ENCODE measurements at regions not wholly inside any gene's neighbourhood (a gene's known extent, or its start where the extent isn't known, plus 50 kb on each side); places are given as distances from the start of the nearest gene placed in this dataset.
"Not testable (repeated sequence)": the region's sequence is repeated elsewhere in the genome, so short reads cannot be mapped to it uniquely, and the experiment has no call there.

DNA sequence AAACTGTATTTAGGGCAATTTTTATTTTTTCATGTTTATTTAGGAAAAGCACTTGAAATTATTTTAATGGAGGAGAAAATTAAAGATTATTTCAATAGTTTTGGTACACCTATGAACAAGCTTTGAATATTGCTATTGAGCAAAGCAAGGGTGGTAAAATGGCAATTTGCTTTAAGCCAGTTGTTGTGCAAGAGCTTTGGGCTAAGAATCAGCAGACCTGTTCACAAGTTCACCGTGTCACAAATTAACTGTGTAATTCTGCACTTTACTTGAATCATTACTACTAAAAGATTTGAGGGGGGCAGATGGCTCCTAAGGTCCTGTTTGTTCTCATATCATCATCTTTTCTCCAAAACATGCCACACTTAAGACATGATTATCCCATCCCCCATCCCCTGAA, 238.9 kb upstream of the GBE1 start:
- DNase-seq = no peak

DNA sequence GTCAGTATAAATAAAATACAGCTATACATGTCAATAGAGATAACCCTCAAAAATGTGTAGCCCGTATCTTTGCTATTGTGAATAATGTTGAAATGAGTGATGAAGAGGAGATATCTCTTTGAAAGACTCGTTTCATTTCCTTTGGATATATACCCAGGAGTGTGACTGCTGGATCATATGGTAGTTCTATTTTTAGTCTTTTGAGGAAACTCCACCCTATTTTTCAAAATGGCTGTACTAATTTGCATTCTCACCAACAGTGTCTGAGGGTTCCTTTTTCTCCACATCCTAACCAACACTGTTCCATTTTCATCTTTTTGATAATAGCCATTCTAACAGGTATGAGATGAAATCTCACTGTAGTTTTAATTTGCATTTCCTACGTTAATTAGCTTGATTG, 237.5 kb upstream of the GBE1 start:
- DNase-seq = no peak

DNA sequence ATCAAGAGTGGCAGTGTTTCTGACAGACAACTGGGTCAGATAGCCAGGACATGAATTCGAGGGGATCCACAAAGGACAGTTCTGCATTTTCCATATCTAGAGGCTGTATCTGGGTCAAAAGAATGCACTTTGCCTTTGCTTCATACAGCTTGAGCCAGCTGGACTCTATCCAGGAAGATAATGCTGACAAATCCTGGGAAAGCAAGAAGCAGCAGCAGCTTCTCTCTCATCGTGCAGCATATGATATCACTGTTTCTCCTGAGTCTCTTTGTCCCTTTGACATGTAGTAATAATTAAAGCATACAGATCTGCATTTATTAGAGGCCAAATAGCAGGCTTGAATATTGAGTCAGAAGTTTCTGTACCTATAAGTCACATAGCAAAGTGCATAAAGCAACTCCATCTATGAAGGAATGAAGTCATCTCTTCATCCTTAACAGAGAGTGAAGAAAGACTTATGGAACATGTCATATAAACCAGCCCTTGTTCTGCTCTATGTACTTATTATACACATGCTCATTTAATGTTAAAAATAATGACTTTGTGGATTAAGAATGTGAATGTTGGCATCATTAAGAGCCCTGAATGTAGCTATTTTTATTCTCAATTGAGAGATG, 236.8 kb upstream of the GBE1 start:
- no peak for DNase-seq

DNA sequence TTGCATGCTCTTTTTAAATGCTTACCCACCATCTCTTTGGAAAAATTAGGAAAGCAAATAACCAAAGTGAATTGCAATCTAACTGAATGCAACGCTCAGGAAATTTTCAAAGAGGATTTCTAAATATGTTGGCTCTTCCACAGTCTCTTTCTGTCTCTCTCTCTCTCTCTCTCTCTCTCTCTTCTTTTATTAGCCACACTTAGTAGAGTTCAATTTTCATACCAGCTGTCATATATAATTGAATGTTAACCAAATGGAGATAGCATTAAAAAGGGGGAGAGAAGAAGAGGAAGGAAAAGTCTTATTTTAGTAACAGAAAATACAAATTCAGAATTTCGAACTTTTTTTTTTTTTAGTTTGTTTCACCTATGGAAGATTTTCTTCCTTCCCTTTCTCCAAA, 235.9 kb upstream of the GBE1 start:
- no peak for DNase-seq

DNA sequence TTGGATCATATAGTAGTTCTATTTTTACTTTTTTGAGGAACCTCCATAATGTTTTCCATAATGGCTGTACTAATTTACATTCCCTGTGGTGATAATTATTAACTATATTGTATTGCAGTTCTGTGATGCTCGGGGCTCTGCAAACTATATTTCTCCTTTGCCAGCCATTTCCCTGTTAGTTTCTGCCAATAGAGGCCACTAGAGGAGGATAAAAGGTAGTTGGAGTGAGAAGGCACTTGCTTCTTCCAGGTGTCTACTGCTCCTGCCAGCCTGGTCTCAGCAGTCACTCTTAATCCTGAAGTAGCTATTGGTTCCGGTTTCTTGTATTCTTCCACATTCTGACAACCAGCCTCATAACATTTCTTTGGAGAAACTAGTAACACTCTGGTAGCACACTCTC, 233.9 kb upstream of the GBE1 start:
- no peak for DNase-seq

DNA sequence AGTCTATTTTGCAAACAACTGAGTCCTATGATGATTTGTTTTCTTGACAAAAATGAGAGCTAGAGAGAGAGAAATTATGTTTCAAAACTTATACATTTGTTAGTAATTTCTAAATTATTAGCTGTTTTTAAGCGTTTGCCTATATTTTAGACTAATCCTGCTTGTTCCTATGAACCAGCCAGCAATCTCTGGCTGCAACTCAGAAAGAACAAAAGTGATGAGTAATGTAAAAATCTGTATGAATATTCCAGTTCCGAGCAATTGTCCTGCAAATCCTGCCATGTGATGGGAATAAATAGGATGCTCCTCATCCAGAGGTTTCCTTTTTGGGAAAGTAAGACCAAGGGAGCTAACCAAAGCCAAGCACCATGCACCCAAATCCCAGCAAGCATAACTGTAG, 228.3 kb upstream of the GBE1 start:
- no peak for DNase-seq

DNA sequence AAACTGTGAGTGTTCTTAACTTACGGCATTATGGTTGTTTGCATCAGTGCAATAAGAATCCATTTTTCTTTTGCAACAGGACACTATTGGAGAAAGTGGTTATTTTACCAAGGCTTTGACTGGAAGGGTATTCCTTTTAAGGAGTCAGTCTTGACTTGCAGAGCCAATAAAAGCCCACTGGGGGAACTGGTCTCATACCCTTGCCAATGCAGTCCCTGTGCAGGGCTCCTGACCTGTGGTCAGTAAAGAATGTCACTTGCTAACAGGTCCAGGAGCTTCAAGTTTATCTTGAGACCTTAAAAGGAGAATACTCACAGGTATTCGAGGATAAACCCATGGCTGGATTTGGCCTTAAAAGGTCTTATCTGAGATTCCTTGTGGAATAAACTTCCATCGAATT, 227.8 kb upstream of the GBE1 start:
- DNase-seq = no peak

DNA sequence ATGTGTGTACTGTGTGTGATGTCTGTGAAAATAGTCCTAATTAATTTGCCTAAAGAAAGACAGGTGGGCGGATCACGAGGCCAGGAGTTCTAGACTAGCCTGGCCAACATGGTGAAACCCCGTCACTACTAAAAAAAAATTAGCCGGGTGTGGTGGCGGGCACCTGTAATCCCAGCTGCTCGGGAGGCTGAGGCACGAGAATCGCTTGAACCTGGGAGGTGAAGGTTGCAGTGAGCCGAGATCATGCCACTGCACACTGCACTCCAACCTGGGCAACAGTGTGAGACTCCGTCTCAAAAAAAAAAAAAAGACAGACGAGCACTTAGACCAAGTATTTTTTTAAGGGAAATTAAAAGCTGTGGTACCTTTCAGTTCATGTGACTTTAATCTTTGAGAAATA, 226.0 kb upstream of the GBE1 start:
- not testable (repeated sequence) for DNase-seq

DNA sequence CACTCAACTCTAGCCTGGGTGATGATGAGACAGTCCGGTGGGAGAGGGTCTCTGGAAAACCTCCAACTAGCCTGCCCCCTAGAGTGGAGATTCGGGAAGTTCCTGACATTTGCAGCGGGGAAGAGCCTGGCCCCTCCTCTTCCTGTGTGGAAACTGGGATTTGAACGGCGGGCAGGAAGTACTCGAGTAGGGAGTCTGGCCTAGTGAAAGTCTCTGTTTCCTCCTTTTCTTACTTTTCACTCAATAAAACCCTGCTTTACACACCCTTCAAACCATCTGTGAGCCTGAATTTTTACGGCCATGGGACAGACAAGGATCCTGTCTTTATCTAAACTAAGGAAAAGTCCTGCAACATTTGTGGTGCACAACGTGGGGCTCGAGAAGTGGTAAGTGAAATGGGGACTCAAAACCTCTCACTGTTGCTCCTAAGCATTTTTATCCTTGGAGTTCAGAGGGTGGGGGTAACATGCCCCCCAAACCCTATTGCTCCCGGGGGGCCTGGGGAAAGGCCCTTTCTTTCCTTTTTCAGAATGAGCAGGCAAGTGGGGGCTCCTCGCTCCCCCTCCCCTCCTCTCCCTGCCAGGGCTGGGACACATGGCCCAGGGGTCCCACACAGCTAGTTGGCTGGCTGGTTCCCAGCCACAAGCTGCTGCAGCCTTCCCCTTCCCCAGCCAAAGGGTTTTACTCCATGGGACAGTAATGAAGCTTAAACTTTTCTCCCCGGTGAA, 224.7 kb upstream of the GBE1 start:
- DNase-seq = no peak

DNA sequence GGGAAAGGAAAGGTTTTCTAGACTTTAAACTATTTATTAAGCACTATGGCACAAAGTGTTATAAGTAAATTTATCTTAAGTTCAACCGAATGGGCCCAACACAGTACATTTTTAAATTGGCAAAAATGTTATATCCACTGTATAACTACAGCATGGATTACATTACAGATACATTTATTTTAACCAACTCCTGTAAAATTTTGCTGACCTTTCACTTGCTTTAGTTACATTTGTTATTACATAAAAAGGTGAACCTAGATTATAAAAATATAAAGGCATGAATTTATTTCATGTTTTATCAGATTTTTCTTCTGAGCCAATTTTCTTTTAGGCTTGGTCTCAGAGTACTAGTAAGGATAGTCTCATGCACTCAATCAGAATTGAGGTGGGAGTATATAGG, 221.9 kb upstream of the GBE1 start:
- no peak for DNase-seq

DNA sequence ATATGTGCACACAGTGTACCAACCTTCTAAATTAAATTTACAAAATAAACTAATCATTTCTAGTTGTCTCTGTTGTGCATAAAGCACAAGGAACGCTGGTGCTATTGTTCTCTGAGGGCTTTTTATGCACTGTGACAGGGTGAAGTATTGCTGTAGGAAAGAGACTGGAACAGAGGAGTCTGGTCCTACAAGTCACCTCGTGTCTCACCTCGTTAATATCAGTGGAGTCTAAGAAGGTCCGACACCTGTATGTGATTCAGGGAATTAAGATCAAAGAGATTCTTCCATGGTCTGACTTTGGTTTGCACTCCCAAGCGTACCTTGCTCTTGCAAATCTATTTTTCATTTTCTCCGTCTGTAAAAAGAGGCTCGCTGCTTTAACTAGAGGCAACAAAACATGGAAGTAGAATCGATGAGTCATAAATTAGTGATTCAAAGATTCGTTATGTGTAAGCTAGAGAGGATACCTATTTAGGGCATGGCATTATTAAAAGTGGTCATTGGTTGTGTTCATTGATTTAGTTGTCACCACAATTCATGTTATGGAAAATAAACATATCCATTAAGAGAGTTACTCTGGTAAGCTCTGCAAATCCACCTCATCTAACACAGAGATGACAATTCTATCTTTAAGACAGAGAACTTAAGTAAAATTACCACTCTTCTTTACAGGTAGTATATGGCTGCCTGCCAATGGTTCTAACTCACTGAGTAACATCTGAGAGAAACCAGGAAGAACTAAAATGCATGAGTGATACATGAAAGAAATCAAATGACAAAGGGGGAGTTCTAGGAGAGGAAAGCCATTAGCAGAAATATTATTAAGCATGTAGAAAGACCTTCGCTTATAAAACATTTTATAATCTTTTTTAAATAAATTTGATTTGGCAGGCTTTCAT, 219.4 kb upstream of the GBE1 start:
- DNase-seq = no peak

DNA sequence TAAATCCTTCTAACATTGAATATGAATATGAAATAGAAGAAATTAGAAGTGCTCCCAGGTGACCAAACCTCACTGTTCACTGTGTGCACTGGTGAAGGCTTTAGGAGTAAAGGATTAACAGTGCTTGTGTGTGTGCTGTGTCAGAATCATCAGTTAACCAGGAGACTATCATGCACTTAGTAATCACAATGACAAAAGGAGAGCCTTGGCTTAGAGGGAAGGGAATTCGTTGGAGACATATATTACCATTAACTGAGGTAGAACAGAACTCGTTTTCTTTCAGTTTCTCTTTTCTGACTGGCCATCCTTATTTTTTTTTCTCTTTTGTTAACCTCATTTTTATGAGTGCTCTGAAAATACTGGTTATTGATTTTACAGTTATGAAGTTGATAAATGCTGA, 213.3 kb upstream of the GBE1 start:
- no peak for DNase-seq

DNA sequence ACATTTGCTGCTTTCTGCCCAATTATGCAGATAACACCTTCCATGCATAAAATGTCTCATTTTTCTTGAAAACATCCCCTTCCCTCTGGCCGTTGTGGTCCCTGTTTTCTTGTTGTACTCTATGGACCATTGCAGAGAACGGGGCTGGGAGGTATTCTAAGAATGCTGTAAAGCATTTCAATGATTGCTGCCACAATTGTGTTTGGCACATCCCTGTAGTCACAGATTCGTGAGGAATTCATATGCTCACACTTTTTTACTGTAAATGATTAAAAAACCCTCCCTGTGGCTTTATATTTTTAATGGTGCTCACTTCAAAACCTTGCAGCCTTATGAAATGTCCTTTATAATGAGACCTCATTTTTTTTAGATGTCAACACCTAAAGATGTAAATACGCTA, 207.2 kb upstream of the GBE1 start:
- no peak for DNase-seq

DNA sequence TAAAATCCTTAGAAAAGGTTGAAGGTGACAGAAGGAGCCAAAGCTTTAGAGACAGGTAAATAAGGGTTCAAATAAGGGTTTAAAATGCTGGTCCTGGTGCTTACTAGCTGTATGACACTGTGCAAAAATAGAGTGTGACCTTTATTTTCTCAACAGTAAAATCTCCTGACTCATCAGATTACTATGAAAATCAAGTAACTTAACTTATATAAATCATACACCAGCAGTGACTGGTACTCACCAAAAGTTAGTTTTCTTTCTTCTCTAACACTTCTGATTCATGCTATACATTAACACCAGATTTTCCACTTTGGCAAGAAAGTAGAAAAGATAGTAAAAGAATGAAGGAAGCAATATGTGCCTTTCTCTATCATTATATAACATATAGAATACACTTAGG, 205.9 kb upstream of the GBE1 start:
- DNase-seq = no peak

DNA sequence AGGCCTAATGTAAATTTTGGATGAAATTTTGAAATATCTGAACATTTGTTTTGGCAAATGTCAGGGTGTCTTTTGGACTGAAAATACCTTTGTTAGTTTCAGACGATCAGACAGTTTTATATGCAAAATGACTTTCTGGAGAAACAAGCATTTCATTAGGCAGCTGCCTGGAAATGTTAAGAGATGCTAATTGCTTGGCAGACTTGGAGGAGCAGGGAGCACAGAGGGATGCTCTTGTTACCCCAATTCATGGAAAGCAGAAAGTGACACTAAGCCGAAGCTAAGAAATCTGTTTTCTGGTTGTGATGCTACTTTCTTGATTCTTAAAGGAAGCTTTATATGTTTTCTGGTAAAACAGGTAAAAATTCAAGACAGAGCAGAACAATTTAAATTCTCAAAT, 204.3 kb upstream of the GBE1 start:
- no peak for DNase-seq

DNA sequence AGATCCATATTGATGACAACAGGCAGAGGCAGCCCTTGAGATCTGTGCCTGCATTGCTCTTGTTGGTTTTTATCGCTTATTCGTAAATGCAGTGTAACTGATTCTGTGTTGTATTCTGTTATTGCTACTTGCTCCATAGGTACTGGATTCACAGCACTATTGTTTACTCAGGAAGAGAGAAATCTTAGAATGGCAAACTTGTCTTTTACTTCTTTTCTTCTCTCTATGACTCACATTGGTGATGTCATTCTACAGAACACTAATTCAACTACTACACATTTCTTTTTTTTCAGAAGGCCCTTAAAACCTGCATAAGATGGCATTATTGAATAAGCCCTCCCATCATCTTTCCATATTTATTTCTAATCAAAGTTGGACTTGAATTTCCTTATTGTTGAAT, 201.0 kb upstream of the GBE1 start:
- DNase-seq = no peak

DNA sequence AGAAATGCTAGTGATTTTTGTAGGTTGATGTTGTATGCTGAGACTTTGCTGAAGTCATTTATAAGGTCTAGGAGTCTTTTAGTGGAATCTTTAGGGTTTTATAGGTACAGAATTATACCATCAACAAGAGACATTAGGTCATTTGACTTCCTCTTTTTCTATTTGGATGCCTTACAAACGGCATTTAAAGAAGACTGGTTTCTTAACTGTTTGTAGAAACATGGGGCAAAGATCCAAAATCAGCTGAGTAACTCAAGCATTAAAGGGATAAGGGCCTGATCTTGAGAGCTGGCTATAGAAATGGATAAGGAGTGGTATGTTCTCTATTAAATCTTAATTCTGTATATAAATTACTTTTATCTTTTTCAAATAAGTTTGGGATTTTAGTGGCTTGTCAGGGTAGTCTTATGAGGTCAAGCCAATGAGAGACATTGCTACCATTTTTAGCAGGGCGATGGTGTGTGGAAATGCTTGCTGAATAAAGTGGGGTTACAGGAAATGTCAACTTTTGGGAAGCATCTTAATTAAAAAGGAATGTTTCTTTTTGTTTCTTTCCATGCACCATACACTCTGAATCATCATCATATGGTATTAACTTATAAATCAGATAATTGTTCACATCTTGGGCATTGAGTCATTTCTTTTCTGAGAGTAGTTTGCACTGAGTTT, 197.7 kb upstream of the GBE1 start:
- no peak for DNase-seq

DNA sequence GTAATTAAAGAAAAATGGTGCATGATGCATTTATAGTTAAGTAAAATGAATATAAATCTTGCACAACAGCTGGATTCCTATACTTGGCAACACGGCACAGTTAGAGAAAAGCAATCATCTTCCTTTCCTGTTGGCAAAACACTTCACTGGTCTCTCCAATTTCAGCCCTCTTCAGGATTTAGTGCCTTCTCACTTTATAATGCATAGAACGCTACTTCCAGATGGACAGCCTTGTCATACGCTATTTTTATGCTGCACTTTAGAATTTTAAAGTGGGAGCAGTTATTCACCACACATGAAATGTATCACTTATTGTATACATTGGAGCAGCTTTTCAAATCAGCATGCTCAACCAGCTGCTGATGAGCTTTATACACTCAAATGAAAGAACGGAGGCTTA, 194.4 kb upstream of the GBE1 start:
- peak; percentile 4 to 7 for DNase-seq

DNA sequence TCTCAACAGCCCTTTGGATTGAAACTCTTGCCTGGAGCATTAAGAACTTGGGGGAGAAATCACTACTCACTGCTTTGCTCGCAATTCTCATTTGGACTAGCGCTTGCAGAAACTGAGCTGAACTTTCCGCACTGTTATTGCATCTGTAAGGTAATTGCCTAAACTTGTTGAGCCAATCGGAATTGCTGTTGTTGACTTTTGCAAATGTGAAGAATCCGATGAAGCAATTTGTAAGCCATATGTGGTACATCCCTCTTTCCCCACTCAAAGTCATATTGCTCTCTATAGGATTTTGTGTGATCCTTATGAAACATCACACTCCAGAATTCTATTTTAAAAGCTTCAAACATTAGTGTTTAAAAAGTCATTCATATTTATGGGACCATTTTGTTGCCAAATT, 191.7 kb upstream of the GBE1 start:
- no peak for DNase-seq

DNA sequence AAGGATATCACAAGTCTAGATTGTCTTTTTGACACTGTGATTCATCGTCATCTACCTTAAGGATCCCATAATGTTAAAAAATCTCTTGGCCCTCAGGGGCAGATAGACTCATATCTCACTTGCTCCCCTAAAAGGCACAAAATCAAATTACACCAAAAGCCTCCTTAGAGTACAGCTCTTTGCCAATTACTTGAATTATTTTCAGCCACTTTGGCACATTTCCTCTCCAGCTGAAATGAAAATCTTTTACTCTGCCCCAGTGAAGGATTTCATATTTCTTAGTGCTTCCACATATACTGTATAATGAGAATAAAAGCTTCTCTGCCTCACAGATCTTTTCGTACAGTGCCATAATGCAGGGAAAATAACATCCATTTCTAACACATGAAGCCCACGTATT, 190.7 kb upstream of the GBE1 start:
- DNase-seq = no peak

DNA sequence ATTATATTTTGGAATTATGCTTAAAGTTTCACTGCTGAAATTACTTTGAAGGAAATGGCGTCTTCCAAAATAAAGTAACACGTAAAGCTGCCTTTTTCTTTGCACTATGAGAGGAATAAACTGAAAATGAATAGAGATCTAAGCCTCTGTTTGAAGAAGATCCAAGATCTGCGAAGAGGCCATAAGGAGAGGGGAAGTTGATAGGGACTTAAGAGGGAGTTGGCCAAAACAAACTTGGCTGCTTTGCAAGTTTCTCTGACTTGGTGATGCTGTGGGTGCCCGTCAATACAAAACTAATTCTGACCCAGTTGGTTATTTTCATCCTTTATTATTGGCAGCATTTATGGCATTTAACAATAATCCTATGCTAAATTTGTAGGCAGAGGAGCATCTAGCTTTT, 190.2 kb upstream of the GBE1 start:
- DNase-seq = no peak

DNA sequence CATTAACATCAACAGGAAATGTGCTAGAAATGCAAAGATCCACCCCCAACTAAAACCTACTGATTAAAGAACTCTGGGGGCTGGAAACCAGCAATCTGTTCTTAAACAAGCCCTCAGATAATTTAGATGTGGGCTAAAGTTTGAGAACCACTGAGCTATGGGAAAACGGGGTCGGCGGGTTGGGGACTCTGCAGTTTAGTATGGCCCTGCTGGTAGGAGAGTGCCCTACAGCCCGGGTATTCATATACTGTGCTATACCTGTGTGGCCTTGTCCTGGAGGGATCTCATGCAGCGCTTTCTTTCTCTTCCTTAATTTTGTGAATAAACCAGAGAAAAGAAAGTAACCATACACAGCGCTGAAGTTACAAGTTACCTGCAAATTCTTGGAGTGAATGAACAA, 189.7 kb upstream of the GBE1 start:
- no peak for DNase-seq

DNA sequence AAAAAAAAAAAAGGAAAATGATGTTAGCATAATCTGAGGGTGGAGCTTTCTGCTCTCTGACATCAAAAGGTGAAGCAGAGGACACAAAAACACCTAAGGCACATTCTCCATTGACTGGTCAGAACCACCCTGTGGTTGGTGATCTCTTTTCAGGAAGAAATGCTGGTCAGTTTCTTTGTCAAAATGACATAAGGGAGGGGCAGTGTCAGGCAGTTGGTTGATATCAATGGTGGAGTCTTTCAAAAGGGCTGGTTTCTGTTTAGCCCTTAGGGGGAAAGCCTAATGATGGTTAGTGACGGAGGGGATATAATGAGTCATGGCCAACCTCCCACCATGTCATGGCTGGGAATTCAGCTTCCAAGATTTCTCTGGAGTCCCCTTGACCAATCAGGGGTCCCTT, 185.9 kb upstream of the GBE1 start:
- no peak for DNase-seq

DNA sequence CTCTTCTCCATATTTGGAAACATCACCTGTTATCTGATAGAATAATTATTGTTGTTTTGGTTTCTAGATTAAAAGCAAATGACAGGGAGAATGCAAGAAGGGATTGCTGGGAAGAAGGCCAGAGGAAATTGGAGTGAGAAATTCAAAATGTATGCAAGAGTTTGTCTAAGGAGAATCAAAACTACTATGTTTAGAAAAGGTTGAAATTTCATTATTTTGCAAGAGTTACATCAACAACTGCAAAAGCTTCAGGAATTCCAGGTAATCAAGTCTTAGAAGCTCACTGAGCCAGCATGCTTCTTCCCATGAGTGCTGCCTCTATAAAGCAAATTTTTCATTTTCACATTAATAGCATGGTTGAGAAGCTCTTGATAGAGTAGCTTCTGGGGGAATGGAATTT, 177.2 kb upstream of the GBE1 start:
- no peak for DNase-seq

Measured in NCI-H187 (cell line).